WERI-Rb-1 (cell line): ENCODE measurements at regions not wholly inside any gene's neighbourhood (a gene's known extent, or its start where the extent isn't known, plus 50 kb on each side); places are given as distances from the start of the nearest gene placed in this dataset.

Experiments used
- DNase-seq: peaks from one replicate; pipeline ENCODE4 v3.0.0-alpha.2; 2020
- H3K27ac ChIP-seq: fragments of 250-450 bp; sonication (Bioruptor Pico); 2 replicates; pipeline ENCODE4 v1.5.1; 2020; ENCODE audit warnings: mild to moderate bottlenecking, moderate library complexity
- H3K27me3 ChIP-seq: fragments of 250-450 bp; sonication (Bioruptor Pico); 2 replicates; pipeline ENCODE4 v1.5.1; 2021; ENCODE audit warnings: mild to moderate bottlenecking, low read depth, moderate library complexity; ENCODE audit not compliant: insufficient read depth, severe bottlenecking
- H3K36me3 ChIP-seq: fragments of 250-450 bp; sonication (Bioruptor Pico); 2 replicates; pipeline ENCODE4 v1.5.1; 2020; ENCODE audit warnings: mild to moderate bottlenecking, moderate library complexity
- H3K4me3 ChIP-seq: 2 replicates; pipeline ENCODE4 v1.5.1; 2011; ENCODE audit warnings: low read depth, mild to moderate bottlenecking, control low read depth, low read length
- H3K9me3 ChIP-seq: fragments of 250-450 bp; sonication (Bioruptor Pico); 2 replicates; pipeline ENCODE4 v1.5.1; 2021; ENCODE audit warnings: mild to moderate bottlenecking, moderate library complexity; ENCODE audit not compliant: severe bottlenecking
- TF ChIP-seq, protein P1 (sequence below): IDR thresholded peaks from 2 replicates; pipeline ENCODE4 v1.5.1; 2011; ENCODE audit warnings: low read depth, mild to moderate bottlenecking, control low read depth, inconsistent platforms, low read length

DNA sequence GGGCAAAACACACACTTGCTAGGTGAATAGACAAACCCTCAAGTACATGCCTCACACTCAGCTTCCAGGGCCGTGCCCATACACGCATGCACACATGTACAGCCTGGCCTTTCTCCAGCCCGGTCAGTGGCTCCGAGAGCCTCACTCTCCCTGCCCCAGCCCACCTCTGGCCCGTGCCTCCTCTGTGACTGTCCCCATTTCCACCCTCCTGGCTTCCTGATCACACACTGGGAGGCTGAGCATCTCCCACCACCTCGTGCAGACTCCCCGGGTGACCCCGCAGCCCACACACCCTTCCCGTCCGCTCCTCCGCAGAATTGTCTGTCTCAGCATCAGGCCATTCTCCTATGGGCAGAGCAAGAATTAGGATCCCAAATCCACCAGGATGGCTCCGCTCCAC, 634.1 kb downstream of the TBC1D22A start:
- Histone ChIP-seq H3K27me3 (no peaks in the 10 kb centered on the region), H3K4me3 (no peak overlapping the region), H3K27ac (no peak overlapping the region), H3K36me3 (no peaks in the 10 kb centered on the region), H3K9me3 (no peaks in the 10 kb centered on the region)
- TF ChIP-seq, protein P1, sequence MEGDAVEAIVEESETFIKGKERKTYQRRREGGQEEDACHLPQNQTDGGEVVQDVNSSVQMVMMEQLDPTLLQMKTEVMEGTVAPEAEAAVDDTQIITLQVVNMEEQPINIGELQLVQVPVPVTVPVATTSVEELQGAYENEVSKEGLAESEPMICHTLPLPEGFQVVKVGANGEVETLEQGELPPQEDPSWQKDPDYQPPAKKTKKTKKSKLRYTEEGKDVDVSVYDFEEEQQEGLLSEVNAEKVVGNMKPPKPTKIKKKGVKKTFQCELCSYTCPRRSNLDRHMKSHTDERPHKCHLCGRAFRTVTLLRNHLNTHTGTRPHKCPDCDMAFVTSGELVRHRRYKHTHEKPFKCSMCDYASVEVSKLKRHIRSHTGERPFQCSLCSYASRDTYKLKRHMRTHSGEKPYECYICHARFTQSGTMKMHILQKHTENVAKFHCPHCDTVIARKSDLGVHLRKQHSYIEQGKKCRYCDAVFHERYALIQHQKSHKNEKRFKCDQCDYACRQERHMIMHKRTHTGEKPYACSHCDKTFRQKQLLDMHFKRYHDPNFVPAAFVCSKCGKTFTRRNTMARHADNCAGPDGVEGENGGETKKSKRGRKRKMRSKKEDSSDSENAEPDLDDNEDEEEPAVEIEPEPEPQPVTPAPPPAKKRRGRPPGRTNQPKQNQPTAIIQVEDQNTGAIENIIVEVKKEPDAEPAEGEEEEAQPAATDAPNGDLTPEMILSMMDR: no peak
- DNase-seq: no peak

DNA sequence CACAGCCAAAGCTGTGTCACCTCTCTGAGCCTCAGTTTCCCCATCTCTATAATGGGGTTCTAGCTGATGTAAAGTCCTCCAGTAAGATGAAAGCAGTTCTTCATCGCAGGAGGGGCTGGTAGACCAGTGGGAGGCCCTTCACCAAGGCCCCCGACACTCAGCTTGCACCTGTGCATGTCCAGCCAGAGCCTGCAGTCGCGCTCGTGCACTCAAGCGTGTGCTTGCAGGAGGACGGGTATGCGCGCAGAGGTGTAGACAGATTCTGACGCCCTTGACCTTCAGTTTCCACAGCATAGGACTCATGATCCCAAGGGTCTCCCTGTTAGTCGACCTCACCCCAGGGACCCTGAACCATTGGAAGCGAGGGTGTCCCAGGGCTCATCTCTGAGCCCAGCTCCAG, 633.7 kb downstream of the TBC1D22A start:
- Histone ChIP-seq H3K27ac (no peak overlapping the region), H3K27me3 (no peaks in the 10 kb centered on the region)
- TF ChIP-seq, protein P1: no peak

DNA sequence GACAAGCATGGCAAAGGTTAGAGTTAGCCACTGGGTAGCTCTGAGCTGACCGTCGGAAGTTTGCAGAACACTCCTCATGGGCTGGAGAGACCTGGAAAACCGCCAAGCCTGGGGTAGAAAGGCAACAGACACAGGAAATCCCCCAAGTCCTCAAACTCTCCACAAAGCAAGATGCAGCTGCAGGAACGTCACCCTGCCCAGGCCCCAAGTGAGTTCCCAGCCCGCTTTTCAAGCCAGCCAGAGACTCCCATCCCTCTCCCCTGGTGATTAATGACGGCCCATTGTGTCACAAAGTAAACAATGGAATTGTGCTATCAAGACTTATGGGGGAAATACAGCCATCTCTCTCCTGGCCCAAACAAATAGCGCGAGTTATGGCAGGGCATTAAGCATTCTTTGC, 633.0 kb downstream of the TBC1D22A start:
- no peak overlapping the region for H3K4me3 ChIP-seq
- no peak for DNase-seq
- no peaks in the 10 kb centered on the region for H3K9me3 ChIP-seq
- no peaks in the 10 kb centered on the region for H3K27me3 ChIP-seq
- TF ChIP-seq, protein P1: no peak
- no peak overlapping the region for H3K27ac ChIP-seq
- H3K36me3 ChIP-seq: no peaks in the 10 kb centered on the region

More for the DNA sequence above, 633.7 kb downstream of the TBC1D22A start:
- Histone ChIP-seq H3K9me3 (no peaks in the 10 kb centered on the region), H3K36me3 (no peaks in the 10 kb centered on the region), H3K4me3 (no peak overlapping the region)
- no peak for DNase-seq

DNA sequence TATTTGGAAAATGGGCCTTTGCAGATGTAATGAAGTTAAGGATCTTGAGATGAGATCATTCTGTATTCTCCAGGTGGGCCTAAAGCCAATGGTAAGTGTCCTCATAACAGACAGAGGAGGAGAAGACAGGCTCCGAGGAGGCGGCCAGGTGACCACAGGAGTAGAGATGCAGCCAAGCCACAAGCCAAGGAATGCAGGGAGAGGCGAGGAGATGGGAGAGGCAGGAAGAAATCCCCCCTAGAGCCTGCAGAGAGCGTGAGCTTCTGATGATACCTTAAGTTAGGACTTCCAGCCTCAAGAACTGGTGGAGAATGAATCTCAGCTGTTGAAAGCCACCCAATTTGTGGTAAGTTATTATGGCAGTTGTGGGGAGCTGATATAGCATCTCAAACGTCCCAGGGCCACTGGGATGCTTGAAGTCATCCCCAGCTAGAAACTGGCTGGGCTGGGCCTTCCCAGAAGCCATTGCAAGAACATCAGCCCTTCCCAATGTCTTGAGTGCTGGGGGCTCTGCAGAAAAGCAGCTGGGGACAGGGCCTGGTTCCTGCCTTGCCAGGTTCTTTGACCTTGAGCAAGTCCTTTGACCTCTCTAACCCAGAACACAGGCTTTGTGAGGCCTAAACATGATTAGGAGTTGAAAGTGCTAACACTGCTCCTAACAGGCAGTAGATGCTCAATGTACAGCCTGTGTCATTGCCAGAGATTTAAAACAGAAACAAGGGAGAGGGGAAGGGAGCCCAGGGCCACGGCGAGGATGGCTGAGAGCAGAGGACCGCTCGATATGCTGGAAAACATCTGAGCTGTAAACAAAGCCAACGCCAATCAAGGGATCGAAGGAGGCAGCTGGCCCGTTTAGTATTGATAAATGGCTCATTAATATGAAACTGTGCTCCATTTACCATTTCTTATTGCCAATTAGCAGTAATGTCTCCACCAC, 632.3 kb downstream of the TBC1D22A start:
- Histone ChIP-seq H3K36me3 (no peaks in the 10 kb centered on the region), H3K27me3 (no peaks in the 10 kb centered on the region), H3K9me3 (no peaks in the 10 kb centered on the region), H3K27ac (no peak overlapping the region), H3K4me3 (no peak overlapping the region)
- TF ChIP-seq, protein P1: no peak
- no peak for DNase-seq

DNA sequence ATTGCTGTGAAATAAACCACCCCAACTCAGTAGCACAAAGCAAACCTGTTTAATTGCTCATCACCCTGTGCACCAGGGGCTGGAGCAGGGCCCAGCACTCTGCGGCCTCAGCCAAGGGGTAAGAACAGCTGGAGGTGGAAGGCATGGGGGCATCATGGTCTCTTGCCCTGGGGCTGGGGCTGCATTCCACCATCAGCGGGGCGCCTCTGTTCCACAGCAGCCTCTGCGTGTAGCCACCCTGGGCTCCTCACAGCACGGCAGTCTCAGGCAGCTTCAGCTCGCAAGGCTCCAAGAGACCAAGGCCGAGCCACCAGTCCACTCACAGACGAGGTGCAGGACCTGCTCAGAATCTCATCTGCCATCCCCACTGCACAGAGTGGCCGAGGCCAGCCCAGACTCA, 630.7 kb downstream of the TBC1D22A start:
- no peak for DNase-seq
- TF ChIP-seq, protein P1: no peak
- no peaks in the 10 kb centered on the region for H3K9me3 ChIP-seq
- H3K4me3 ChIP-seq: no peak overlapping the region
- no peak overlapping the region for H3K27ac ChIP-seq
- H3K27me3 ChIP-seq: no peaks in the 10 kb centered on the region
- H3K36me3 ChIP-seq: no peaks in the 10 kb centered on the region
